ENCODE measurements at regions not wholly inside any gene's neighbourhood (a gene's known extent, or its start where the extent isn't known, plus 50 kb on each side); places are given as distances from the start of the nearest gene placed in this dataset.

- no peak for DNase-seq
- no peak for TF ChIP-seq CTCF (IDR thresholded peaks at IDR 0.05)
- TF ChIP-seq POLR2A (IDR thresholded peaks at IDR 0.05), result no peak
- H3K27me3 ChIP-seq, result no peaks in the 10 kb centered on the region
- no peak overlapping the region for H3K27ac ChIP-seq
- no peaks in the 10 kb centered on the region for H3K36me3 ChIP-seq
- H3K9me3 ChIP-seq, result no peaks in the 10 kb centered on the region
- intact Hi-C loops (cut with DNase I; ENCODE audit: low total_unique reads), result no loop called here
- H3K4me1 ChIP-seq, result no peaks in the 10 kb centered on the region
- H3K4me3 ChIP-seq, result no peak overlapping the region
These were observed 155.1 kb upstream of the ARGLU1 start for GRCh38 chr13:106723036-106723435.

GRCh38 chr13:106722620-106723019 is 154.7 kb upstream of the ARGLU1 start:
- no peaks in the 10 kb centered on the region for H3K27me3 ChIP-seq
- H3K36me3 ChIP-seq, result no peaks in the 10 kb centered on the region
- H3K4me3 ChIP-seq, result no peak overlapping the region
- DNase-seq, result no peak
- TF ChIP-seq CTCF (IDR thresholded peaks at IDR 0.05) (no peak), POLR2A (IDR thresholded peaks at IDR 0.05) (no peak)
- intact Hi-C loops (cut with DNase I; ENCODE audit: low total_unique reads), result no loop called here
- H3K4me1 ChIP-seq, result no peaks in the 10 kb centered on the region
- H3K27ac ChIP-seq, result no peak overlapping the region
- H3K9me3 ChIP-seq, result no peaks in the 10 kb centered on the region

GRCh38 chr13:106721599-106721998 is 153.7 kb upstream of the ARGLU1 start:
- Histone ChIP-seq H3K27me3 (no peaks in the 10 kb centered on the region), H3K36me3 (no peaks in the 10 kb centered on the region), H3K9me3 (no peaks in the 10 kb centered on the region), H3K27ac (no peak overlapping the region), H3K4me3 (no peak overlapping the region), H3K4me1 (no peaks in the 10 kb centered on the region)
- DNase-seq, result no peak
- intact Hi-C loops (cut with DNase I; ENCODE audit: low total_unique reads), result no loop called here
- TF ChIP-seq POLR2A (IDR thresholded peaks at IDR 0.05), result no peak
- no peak for TF ChIP-seq CTCF (IDR thresholded peaks at IDR 0.05)

- H3K9me3 ChIP-seq, result no peaks in the 10 kb centered on the region
- peak overlapping the region in 1 of 2 donors; percentile 15 for H3K27ac ChIP-seq
- H3K36me3 ChIP-seq, result no peaks in the 10 kb centered on the region
- TF ChIP-seq CTCF (IDR thresholded peaks at IDR 0.05) (no peak), POLR2A (IDR thresholded peaks at IDR 0.05) (no peak)
- intact Hi-C loops (cut with DNase I; ENCODE audit: low total_unique reads), result no loop called here
- no peak overlapping the region for H3K4me3 ChIP-seq
- no peaks in the 10 kb centered on the region for H3K4me1 ChIP-seq
- DNase-seq, result no peak
- no peaks in the 10 kb centered on the region for H3K27me3 ChIP-seq
These were observed 146.5 kb upstream of the ARGLU1 start for GRCh38 chr13:106714271-106714982.

GRCh38 chr13:106712381-106712780 is 144.4 kb upstream of the ARGLU1 start:
- no peak for TF ChIP-seq POLR2A (IDR thresholded peaks at IDR 0.05)
- TF ChIP-seq CTCF (IDR thresholded peaks at IDR 0.05), result no peak
- Histone ChIP-seq H3K4me3 (no peak overlapping the region), H3K4me1 (no peaks in the 10 kb centered on the region), H3K9me3 (no peaks in the 10 kb centered on the region), H3K27ac (peak overlapping the region; percentile 0 to 34), H3K27me3 (no peaks in the 10 kb centered on the region), H3K36me3 (no peaks in the 10 kb centered on the region)
- DNase-seq, result no peak
- intact Hi-C loops (cut with DNase I; ENCODE audit: low total_unique reads), result no loop called here
